ENCODE measurements at regions not wholly inside any gene's neighbourhood (a gene's known extent, or its start where the extent isn't known, plus 50 kb on each side); places are given as distances from the start of the nearest gene placed in this dataset.
A peak's percentile ranks its signal among the peaks of the same experiment; 100 is the strongest.
"Not testable (repeated sequence)": the region's sequence is repeated elsewhere in the genome, so short reads cannot be mapped to it uniquely, and the experiment has no call there.

DNA sequence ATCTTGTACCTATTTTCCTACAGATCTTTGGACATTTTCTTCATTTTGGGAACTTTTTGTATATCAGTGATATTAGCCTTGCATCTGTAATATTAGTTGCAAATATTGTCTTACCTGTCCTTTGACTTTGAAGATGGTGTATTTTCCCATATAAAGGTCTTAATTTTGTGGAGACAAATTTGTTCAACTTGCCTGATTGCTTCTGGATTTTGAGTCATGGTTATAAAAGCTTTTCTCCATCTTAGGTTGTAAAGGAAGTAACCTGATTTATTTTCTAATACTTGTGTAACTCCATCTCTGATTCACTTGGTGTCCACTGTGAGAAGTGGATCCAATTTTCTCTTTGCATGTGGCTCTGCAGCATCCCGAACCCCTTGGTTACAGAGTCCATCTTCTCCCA is 97.7 kb upstream of the OTOS start:
- peaks cover 11 to 47% (median 40%) of the 10 kb centered on the region in 10 experiments for H3K4me1 ChIP-seq
- H3K4me2 ChIP-seq, result no peak overlapping the region
- no peak overlapping the region for H3K4me3 ChIP-seq
- peaks cover 0 to 14% (median 0%) of the 10 kb centered on the region in 11 experiments; a peak in 3 of 22 replicates for H4K20me1 ChIP-seq
- no peak for TF ChIP-seq Cebpa-rat (IDR thresholded peaks at IDR 0.05)
- no peaks in the 10 kb centered on the region for H3K36me3 ChIP-seq
- H3K9ac ChIP-seq, result no peak overlapping the region
- no peak overlapping the region for H3K27ac ChIP-seq
- H3K9me3 ChIP-seq (replicated peaks in 1 of 11), result peaks cover 0 to 8% (median 0%) of the 10 kb centered on the region in 11 experiments; a peak in 2 of 22 replicates
- H3K27me3 ChIP-seq, result no peaks in the 10 kb centered on the region

GRCh38 chr2:240238786-240239185 is 98.3 kb upstream of the OTOS start:
- Histone ChIP-seq H3K27me3 (no peaks in the 10 kb centered on the region), H3K36me3 (no peaks in the 10 kb centered on the region), H3K27ac (0 out of 22 replicates have a peak overlapping the region, but pooled peaks of 1 of the 11 experiments have one; percentile 20), H3K4me2 (no peak overlapping the region), H3K4me1 (peaks cover 11 to 46% (median 39%) of the 10 kb centered on the region in 10 experiments), H3K9ac (no peak overlapping the region), H3K9me3 (replicated peaks in 1 of 11) (peaks cover 0 to 8% (median 0%) of the 10 kb centered on the region in 11 experiments; a peak in 2 of 22 replicates), H3K4me3 (no peak overlapping the region), H4K20me1 (peaks cover 0 to 14% (median 0%) of the 10 kb centered on the region in 11 experiments; a peak in 3 of 22 replicates)
- TF ChIP-seq Cebpa-rat (IDR thresholded peaks at IDR 0.05), result no peak

- Histone ChIP-seq H3K27ac (peak overlapping the region in 1 of 11 experiments; percentile 38; a peak in 1 of 22 replicates), H3K4me1 (peaks cover 12 to 45% (median 38%) of the 10 kb centered on the region in 10 experiments), H3K9me3 (replicated peaks in 1 of 11) (peaks cover 0 to 8% (median 0%) of the 10 kb centered on the region in 11 experiments; a peak in 2 of 22 replicates), H3K27me3 (no peaks in the 10 kb centered on the region), H3K4me2 (no peak overlapping the region), H3K36me3 (no peaks in the 10 kb centered on the region), H4K20me1 (peaks cover 0 to 9% (median 0%) of the 10 kb centered on the region in 11 experiments; a peak in 3 of 22 replicates), H3K4me3 (no peak overlapping the region), H3K9ac (no peak overlapping the region)
- TF ChIP-seq Cebpa-rat (IDR thresholded peaks at IDR 0.05), result no peak
Measured at GRCh38 chr2:240239325-240239724, 98.9 kb upstream of the OTOS start.

DNA sequence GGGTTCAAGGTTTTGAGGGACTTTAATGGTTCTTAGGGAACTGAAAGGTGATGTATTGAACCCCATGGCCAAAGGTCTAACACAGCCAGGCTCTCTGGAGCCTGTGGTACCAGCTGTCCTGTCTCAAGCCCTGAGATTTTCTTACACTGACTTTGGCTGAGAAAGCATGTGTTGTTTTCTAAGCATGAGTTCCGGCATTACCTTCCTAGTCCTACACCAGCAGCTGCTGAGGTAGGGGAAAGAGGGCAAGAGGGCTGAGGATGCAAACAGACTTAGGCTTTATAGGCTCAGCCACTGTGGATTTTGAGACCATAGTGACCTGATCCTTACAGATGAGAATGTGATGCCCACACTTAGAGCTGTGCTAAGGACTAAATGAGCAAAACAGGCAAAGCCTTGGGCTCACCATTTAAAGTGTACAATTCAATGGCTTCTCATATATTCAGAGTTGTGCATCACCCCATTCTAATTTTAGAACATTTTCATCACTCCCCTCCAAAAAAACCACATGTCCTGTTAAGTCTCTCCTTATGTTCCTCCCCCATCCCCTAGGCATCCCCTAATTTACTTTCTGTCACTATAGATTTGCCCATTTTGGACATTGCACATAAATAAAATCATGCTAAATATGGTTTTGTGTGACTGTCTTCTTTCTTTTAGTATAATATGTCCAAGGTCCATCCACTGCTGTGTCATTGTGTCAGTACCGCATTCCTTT is 99.7 kb upstream of the OTOS start:
- no peak for TF ChIP-seq Cebpa-rat (IDR thresholded peaks at IDR 0.05)

GRCh38 chr2:240240781-240241180 is 100.3 kb upstream of the OTOS start:
- H3K4me1 ChIP-seq, result peaks cover 22 to 45% (median 38%) of the 10 kb centered on the region in 10 experiments
- H3K9ac ChIP-seq, result no peak overlapping the region
- no peaks in the 10 kb centered on the region for H4K20me1 ChIP-seq
- H3K4me2 ChIP-seq, result peak overlapping the region in 2 of 11 experiments; percentile 33 to 54; a peak in 3 of 22 replicates
- no peak for TF ChIP-seq Cebpa-rat (IDR thresholded peaks at IDR 0.05)
- H3K9me3 ChIP-seq (replicated peaks in 1 of 11), result peaks cover 0 to 8% (median 0%) of the 10 kb centered on the region in 11 experiments; a peak in 2 of 22 replicates
- no peaks in the 10 kb centered on the region for H3K36me3 ChIP-seq
- H3K4me3 ChIP-seq, result no peak overlapping the region
- H3K27ac ChIP-seq, result no peak overlapping the region
- H3K27me3 ChIP-seq, result no peaks in the 10 kb centered on the region

More for the DNA sequence above, 99.7 kb upstream of the OTOS start:
- Histone ChIP-seq H3K9me3 (replicated peaks in 1 of 11) (peaks cover 0 to 8% (median 0%) of the 10 kb centered on the region in 11 experiments; a peak in 2 of 22 replicates), H3K4me1 (peaks cover 18 to 45% (median 38%) of the 10 kb centered on the region in 10 experiments), H3K27me3 (no peaks in the 10 kb centered on the region), H3K9ac (no peak overlapping the region), H3K27ac (peak overlapping the region in 2 of 11 experiments; percentile 2 to 38; a peak in 2 of 22 replicates), H4K20me1 (peaks cover 0 to 3% (median 0%) of the 10 kb centered on the region in 11 experiments; a peak in 1 of 22 replicates), H3K4me3 (no peak overlapping the region), H3K4me2 (peak overlapping the region in 8 of 11 experiments; percentile 1 to 54 (median 34); a peak in 13 of 22 replicates), H3K36me3 (no peaks in the 10 kb centered on the region)

DNA sequence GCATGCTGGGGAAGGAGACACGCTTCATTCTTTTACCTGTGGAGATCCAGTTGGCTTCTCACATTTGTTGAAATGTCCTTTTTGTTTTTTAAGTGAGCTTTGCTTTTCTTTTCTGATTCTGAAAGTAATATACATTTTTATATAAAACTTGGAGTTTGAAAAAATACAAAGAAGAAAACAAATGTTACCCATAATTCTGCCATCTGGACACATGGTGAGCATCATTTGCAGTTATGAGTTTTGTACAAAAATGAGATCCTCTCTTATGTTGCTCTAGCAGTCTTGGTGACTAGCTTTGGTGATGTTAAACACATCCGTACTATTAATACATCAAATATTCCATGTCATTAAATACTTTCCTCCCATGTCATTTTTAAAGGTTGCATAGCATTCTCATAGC is 101.1 kb upstream of the OTOS start:
- H3K4me3 ChIP-seq, result no peak overlapping the region
- H3K27ac ChIP-seq, result no peak overlapping the region
- H3K9me3 ChIP-seq (replicated peaks in 1 of 11), result peaks cover 0 to 10% (median 2%) of the 10 kb centered on the region in 11 experiments; a peak in 12 of 22 replicates
- peaks cover 19 to 45% (median 38%) of the 10 kb centered on the region in 10 experiments for H3K4me1 ChIP-seq
- no peaks in the 10 kb centered on the region for H3K36me3 ChIP-seq
- H3K4me2 ChIP-seq, result no peak overlapping the region
- no peak overlapping the region for H3K9ac ChIP-seq
- H4K20me1 ChIP-seq, result no peaks in the 10 kb centered on the region
- H3K27me3 ChIP-seq, result no peaks in the 10 kb centered on the region
- no peak for TF ChIP-seq Cebpa-rat (IDR thresholded peaks at IDR 0.05)

GRCh38 chr2:240243049-240243448 is 102.6 kb upstream of the OTOS start:
- not testable (repeated sequence) for H3K9ac ChIP-seq, H3K4me3 ChIP-seq, H3K4me2 ChIP-seq, H3K36me3 ChIP-seq, H4K20me1 ChIP-seq, H3K27me3 ChIP-seq
- H3K9me3 ChIP-seq (replicated peaks in 1 of 11), result peaks cover 9 to 25% (median 14%) of the 10 kb centered on the region in 11 experiments; a peak in 19 of 22 replicates
- peaks cover 17 to 52% (median 47%) of the 10 kb centered on the region in 10 experiments for H3K4me1 ChIP-seq
- peak overlapping the region in 4 of 11 experiments; percentile 39 to 95 (median 48); a peak in 6 of 22 replicates for H3K27ac ChIP-seq

GRCh38 chr2:240244543-240244942 is 104.1 kb upstream of the OTOS start:
- Histone ChIP-seq H3K27me3 (no peaks in the 10 kb centered on the region), H3K27ac (peak overlapping the region in 9 of 11 experiments; percentile 45 to 98 (median 87); a peak in 18 of 22 replicates), H3K36me3 (no peaks in the 10 kb centered on the region), H3K4me3 (0 out of 20 replicates have a peak overlapping the region, but pooled peaks of 1 of the 10 experiments have one; percentile 14), H3K9ac (peak overlapping the region in 7 of 11 experiments; percentile 31 to 84 (median 76); a peak in 12 of 22 replicates), H3K4me2 (peak overlapping the region; percentile 59 to 95 (median 82)), H3K9me3 (replicated peaks in 1 of 11) (peaks cover 9 to 22% (median 15%) of the 10 kb centered on the region in 11 experiments; a peak in 19 of 22 replicates), H3K4me1 (peaks cover 17 to 67% (median 62%) of the 10 kb centered on the region in 10 experiments), H4K20me1 (no peaks in the 10 kb centered on the region)
- TF ChIP-seq Cebpa-rat (IDR thresholded peaks at IDR 0.05), result no peak

- Histone ChIP-seq H4K20me1 (no peaks in the 10 kb centered on the region), H3K27ac (peak overlapping the region in 9 of 11 experiments; percentile 45 to 98 (median 87); a peak in 17 of 22 replicates), H3K9ac (peak overlapping the region in 7 of 11 experiments; percentile 44 to 84 (median 76); a peak in 13 of 22 replicates), H3K4me2 (peak overlapping the region; percentile 67 to 95 (median 82); a peak in 21 of 22 replicates), H3K36me3 (no peaks in the 10 kb centered on the region), H3K4me1 (peaks cover 17 to 70% (median 65%) of the 10 kb centered on the region in 10 experiments), H3K9me3 (replicated peaks in 1 of 11) (peaks cover 9 to 17% (median 15%) of the 10 kb centered on the region in 11 experiments; a peak in 19 of 22 replicates), H3K27me3 (no peaks in the 10 kb centered on the region), H3K4me3 (0 out of 20 replicates have a peak overlapping the region, but pooled peaks of 2 of the 10 experiments have one; percentile 12 to 33)
- TF ChIP-seq Cebpa-rat (IDR thresholded peaks at IDR 0.05), result no peak
Measured at GRCh38 chr2:240245184-240245583, 104.7 kb upstream of the OTOS start.

Data from BLaER1 treated with 17β-estradiol and CSF1 and Interleukin-3, amounts not matched to agents 10 nM and 100 nM (cell line).